B cell (primary cell): ENCODE measurements at regions not wholly inside any gene's neighbourhood (a gene's known extent, or its start where the extent isn't known, plus 50 kb on each side); places are given as distances from the start of the nearest gene placed in this dataset.

Source experiments
- ATAC-seq: fragments of 200-7000 bp; cut with Tn5 transposase; one replicate; pipeline ENCODE4 v1.10.0; 2021; ENCODE audit warnings: low read depth, mild to moderate bottlenecking, moderate number of reproducible peaks, moderate library complexity
- CTCF ChIA-PET: fragments of 350-600 bp; sonication (Branson Sonifier 250); formaldehyde crosslinking; loops from one replicate; lab custom pipeline; 2021; ENCODE audit warnings: antibody characterized with exemption, inconsistent platforms; lab: Charles Lee
- POLR2A ChIA-PET: fragments of 350-600 bp; sonication (Branson Sonifier 250); formaldehyde crosslinking; loops from one replicate; lab custom pipeline; 2021; ENCODE audit warnings: antibody characterized with exemption; lab: Charles Lee
- DNase-seq: peaks from one replicate; pipeline ENCODE4 v3.0.0; 2013
- H2AFZ ChIP-seq: 2 replicates; pipeline ENCODE4 v1.6.1; 2012; ENCODE audit warnings: mild to moderate bottlenecking, low read depth, low read length; ENCODE audit not compliant: insufficient read depth, poor library complexity, severe bottlenecking
- H3K27ac ChIP-seq, 2 donors: 1 replicate in 1 of 2; 2 replicates in 1 of 2; pipeline ENCODE4 v1.5.1; 2012 to 2013; ENCODE audit warnings: low read length in 2 of 2, mild to moderate bottlenecking in 2 of 2, moderate library complexity in 1 of 2
- H3K27me3 ChIP-seq, 4 experiments: fragments of 200-600 bp in 1 of 4; sonication (generic) in 1 of 4; replicated peaks in 1 of 4; 1 replicate in 2 of 4; 2 replicates in 2 of 4; pipeline versions ENCODE4 v1.6.1 to v1.7.0; 2013 to 2016; ENCODE audit warnings: low read length in 3 of 4, mild to moderate bottlenecking in 2 of 4, mixed read lengths in 1 of 4, moderate library complexity in 1 of 4; ENCODE audit not compliant: insufficient read depth in 4 of 4, control insufficient read depth in 3 of 4; ENCODE audit errors: control extremely low read depth in 1 of 4
- H3K36me3 ChIP-seq, 2 experiments: replicated peaks in 1 of 2; 1 replicate in 1 of 2; 2 replicates in 1 of 2; pipeline versions ENCODE4 v1.6.1 to v1.7.1; 2013; ENCODE audit warnings: low read length in 1 of 2; ENCODE audit not compliant: insufficient read depth in 2 of 2, control insufficient read depth in 1 of 2; ENCODE audit errors: control extremely low read depth in 1 of 2, extremely low read depth in 1 of 2
- H3K4me1 ChIP-seq, 2 donors: fragments of 200-600 bp in 1 of 2; sonication (generic) in 1 of 2; 1 replicate in 1 of 2; 2 replicates in 1 of 2; pipeline versions ENCODE4 v1.5.1 to v1.6.1; 2013 to 2017; ENCODE audit warnings: low read length in 2 of 2; ENCODE audit not compliant: control insufficient read depth in 2 of 2, insufficient read depth in 2 of 2
- H3K4me2 ChIP-seq: replicated peaks from 2 replicates; pipeline ENCODE3; 2012; ENCODE audit warnings: mild to moderate bottlenecking, low read depth, low read length; ENCODE audit not compliant: poor library complexity, severe bottlenecking
- H3K4me3 ChIP-seq, 5 experiments: fragments of 200-600 bp in 1 of 5; sonication (generic) in 1 of 5; 1 replicate in 3 of 5; 2 replicates in 2 of 5; pipeline versions ENCODE4 v1.5.1 to v1.7.0; 2011 to 2016; ENCODE audit warnings: low read length in 4 of 5, mild to moderate bottlenecking in 4 of 5, low read depth in 2 of 5, control low read depth in 1 of 5, moderate library complexity in 1 of 5; ENCODE audit not compliant: insufficient read depth in 1 of 5; ENCODE audit errors: control extremely low read depth in 1 of 5, extremely low read depth in 1 of 5
- H3K79me2 ChIP-seq: fragments of 200-600 bp; sonication (generic); one replicate; pipeline ENCODE4 v1.6.0; 2016; ENCODE audit warnings: low read length; ENCODE audit not compliant: control insufficient read depth, insufficient read depth
- H3K9ac ChIP-seq: fragments of 200-600 bp; sonication (generic); 2 replicates; pipeline ENCODE4 v1.6.1; 2017; ENCODE audit warnings: mild to moderate bottlenecking, low read length, moderate library complexity
- H3K9me3 ChIP-seq, 3 donors: one replicate each; pipeline versions ENCODE4 v1.6.1 to v1.7.1; 2013; ENCODE audit warnings: low read length in 2 of 3; ENCODE audit not compliant: control insufficient read depth in 2 of 3, insufficient read depth in 1 of 3; ENCODE audit errors: control extremely low read depth in 1 of 3
- H4K20me1 ChIP-seq: 2 replicates; pipeline ENCODE4 v1.6.0; 2012; ENCODE audit warnings: mild to moderate bottlenecking, low read length; ENCODE audit not compliant: insufficient read depth, control insufficient read depth, poor library complexity, severe bottlenecking
- H3K27ac Mint-ChIP-seq: one replicate; pipeline ENCODE4 v1.8.0; 2021; ENCODE audit warnings: mixed read lengths
- H3K27me3 Mint-ChIP-seq: one replicate; pipeline ENCODE4 v1.8.0; 2021; ENCODE audit warnings: mixed read lengths
- H3K4me1 Mint-ChIP-seq: one replicate; pipeline ENCODE4 v1.8.0; 2021; ENCODE audit warnings: mixed read lengths
- H3K4me3 Mint-ChIP-seq: one replicate; pipeline ENCODE4 v1.8.0; 2021; ENCODE audit warnings: mixed read lengths
- H3K9me3 Mint-ChIP-seq: one replicate; pipeline ENCODE4 v1.8.0; 2022; ENCODE audit warnings: mixed read lengths; ENCODE audit not compliant: insufficient read depth
- CTCF ChIP-seq: fragments of 200-600 bp; IDR thresholded peaks from one replicate; pipeline ENCODE4 v1.8.0; 2022; ENCODE audit warnings: antibody characterized with exemption, mild to moderate bottlenecking
- EZH2 ChIP-seq: IDR thresholded peaks from 2 replicates; pipeline ENCODE4 v1.6.1; 2012; ENCODE audit warnings: borderline replicate concordance, low read depth, mild to moderate bottlenecking, moderate library complexity, low read length; ENCODE audit not compliant: insufficient read depth, poor library complexity, severe bottlenecking
- WGBS: methylation state at CpG from one replicate; pipeline ENCODE4 v1.1.5; 2013; ENCODE audit warnings: missing lambda C conversion rate; ENCODE audit not compliant: insufficient coverage; 5-methylcytosine and 5-hydroxymethylcytosine counted together
- intact Hi-C: fragments of 100-400 bp; cut with micrococcal nuclease; formaldehyde crosslinking; loops from one replicate; pipeline ENCODE4 v1.10.0; 2022

GRCh38 chrX:77009691-77010090, 437.5 kb upstream of the FGF16 start:
- Histone ChIP-seq H3K27me3 (no peaks in the 10 kb centered on the region), H3K4me2 (no peak overlapping the region), H3K4me1 (no peaks in the 10 kb centered on the region), H3K27ac (no peak overlapping the region), H3K9me3 (no peaks in the 10 kb centered on the region), H3K4me3 (no peak overlapping the region), H3K9ac (no peak overlapping the region), H4K20me1 (no peaks in the 10 kb centered on the region), H3K79me2 (no peaks in the 10 kb centered on the region), H2AFZ (no peak overlapping the region), H3K36me3 (no peaks in the 10 kb centered on the region)
- intact Hi-C loops, result no loop called here
- no peak for TF ChIP-seq EZH2
- TF ChIP-seq CTCF, result no peak
- ChIA-PET POLR2A (no interaction called here), CTCF (no interaction called here)
- DNase-seq (no peak), ATAC-seq (no peak)
- Mint-ChIP-seq H3K9me3 (no peaks in the 10 kb centered on the region), H3K27ac (no peak overlapping the region), H3K27me3 (no peaks in the 10 kb centered on the region), H3K4me1 (no peaks in the 10 kb centered on the region), H3K4me3 (no peak overlapping the region)
- WGBS, result 100% methylated on average over 1 of the region's 2 CpGs

- Histone ChIP-seq H3K79me2 (no peaks in the 10 kb centered on the region), H2AFZ (no peak overlapping the region), H3K4me3 (no peak overlapping the region), H3K27me3 (no peaks in the 10 kb centered on the region), H3K27ac (no peak overlapping the region), H4K20me1 (no peaks in the 10 kb centered on the region), H3K36me3 (no peaks in the 10 kb centered on the region), H3K9ac (no peak overlapping the region), H3K4me2 (no peak overlapping the region), H3K9me3 (no peaks in the 10 kb centered on the region), H3K4me1 (no peaks in the 10 kb centered on the region)
- POLR2A ChIA-PET, result no interaction called here
- DNase-seq (no peak), ATAC-seq (no peak)
- TF ChIP-seq CTCF (no peak), EZH2 (no peak)
- H3K4me3 Mint-ChIP-seq, result no peak overlapping the region
- H3K4me1 Mint-ChIP-seq, result no peaks in the 10 kb centered on the region
- H3K27ac Mint-ChIP-seq, result no peak overlapping the region
- WGBS, result 46% methylated on average over 4 of the region's 9 CpGs
- H3K27me3 Mint-ChIP-seq, result no peaks in the 10 kb centered on the region
- H3K9me3 Mint-ChIP-seq, result no peaks in the 10 kb centered on the region
- intact Hi-C loops, result no loop called here
- CTCF ChIA-PET, result no interaction called here
These were observed 432.5 kb upstream of the FGF16 start for GRCh38 chrX:77014377-77015372.
